GM13976 (cell line): ENCODE measurements at regions not wholly inside any gene's neighbourhood (a gene's known extent, or its start where the extent isn't known, plus 50 kb on each side); places are given as distances from the start of the nearest gene placed in this dataset.

Experiments
- DNase-seq: peaks from one replicate; pipeline ENCODE4 v3.0.0; 2012; ENCODE audit warnings: low spot score
- CTCF ChIP-seq: IDR thresholded peaks from 2 replicates; pipeline ENCODE4 v1.5.1; 2012; ENCODE audit warnings: borderline replicate concordance, mild to moderate bottlenecking; ENCODE audit not compliant: insufficient read depth; ENCODE audit errors: extremely low read depth, missing control alignments, control extremely low read depth
- in situ Hi-C: fragments of 300-500 bp; cut with MboI; formaldehyde crosslinking; loops from one replicate; pipeline ENCODE4 v1.12.0; 2022; ENCODE audit warnings: low sequenced_read_pairs, mixed read lengths, inconsistent platforms; ENCODE audit not compliant: unreplicated experiment

DNA sequence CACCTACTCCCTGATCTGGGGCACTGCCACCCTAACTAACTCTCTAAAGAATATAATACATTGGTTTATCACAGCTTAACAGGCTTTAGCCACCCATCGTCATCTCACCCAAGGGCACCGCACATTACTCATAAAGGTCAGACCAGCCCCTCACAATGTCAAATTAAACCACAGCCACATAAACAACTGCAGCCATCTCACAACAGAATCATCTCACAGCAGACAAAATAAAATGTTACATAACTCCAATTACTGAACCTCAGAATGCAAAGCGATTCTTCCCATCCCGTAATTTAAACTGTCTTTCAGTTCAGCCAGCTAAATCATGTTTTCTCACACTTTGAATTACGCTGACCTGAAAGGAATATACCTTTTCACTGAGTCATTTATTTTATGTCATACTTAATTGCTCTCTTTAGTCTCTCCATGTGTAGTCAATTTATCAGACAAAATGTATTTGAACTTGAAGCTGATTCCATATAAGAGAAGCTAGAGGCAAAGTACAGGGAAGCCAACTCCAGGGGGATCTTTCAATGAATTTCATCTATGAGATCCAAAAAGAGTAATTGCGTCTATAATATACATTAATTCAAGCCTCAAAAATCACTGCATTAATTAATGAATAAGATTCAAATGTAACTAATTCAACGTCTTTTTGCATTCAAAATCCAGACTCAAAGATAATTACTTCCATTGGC, 96.9 kb upstream of the NEBL start:
- no peak for TF ChIP-seq CTCF
- no peak for DNase-seq
- in situ Hi-C loops: no loop called here

- DNase-seq: no peak
- in situ Hi-C loops: no loop called here
- TF ChIP-seq CTCF: no peak
Measured at GRCh38 chr10:20993389-20993788, 96.3 kb upstream of the NEBL start.

- in situ Hi-C loops: no loop called here
- no peak for DNase-seq
- no peak for TF ChIP-seq CTCF
Measured at GRCh38 chr10:20991526-20991925, 94.4 kb upstream of the NEBL start.

DNA sequence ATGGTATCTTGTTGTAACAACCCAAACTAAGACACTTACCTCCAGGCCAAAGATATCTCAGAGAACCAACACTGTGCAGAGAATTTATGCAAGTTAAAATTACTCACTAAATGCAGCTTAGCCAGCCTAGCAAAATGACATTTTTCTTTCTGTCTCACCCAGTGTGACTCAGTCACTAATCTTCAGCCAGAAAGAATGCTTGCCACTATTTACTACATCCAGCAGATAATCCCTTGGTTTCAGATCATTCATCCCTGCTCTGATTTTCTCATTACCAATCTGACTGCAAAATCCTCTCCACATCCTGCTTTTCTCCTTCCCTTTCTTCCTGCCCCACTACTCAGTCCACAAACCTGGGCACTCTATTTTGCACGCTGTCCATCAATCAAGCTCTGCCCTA, 93.5 kb upstream of the NEBL start:
- no peak for DNase-seq
- TF ChIP-seq CTCF: no peak
- in situ Hi-C loops: no loop called here

DNA sequence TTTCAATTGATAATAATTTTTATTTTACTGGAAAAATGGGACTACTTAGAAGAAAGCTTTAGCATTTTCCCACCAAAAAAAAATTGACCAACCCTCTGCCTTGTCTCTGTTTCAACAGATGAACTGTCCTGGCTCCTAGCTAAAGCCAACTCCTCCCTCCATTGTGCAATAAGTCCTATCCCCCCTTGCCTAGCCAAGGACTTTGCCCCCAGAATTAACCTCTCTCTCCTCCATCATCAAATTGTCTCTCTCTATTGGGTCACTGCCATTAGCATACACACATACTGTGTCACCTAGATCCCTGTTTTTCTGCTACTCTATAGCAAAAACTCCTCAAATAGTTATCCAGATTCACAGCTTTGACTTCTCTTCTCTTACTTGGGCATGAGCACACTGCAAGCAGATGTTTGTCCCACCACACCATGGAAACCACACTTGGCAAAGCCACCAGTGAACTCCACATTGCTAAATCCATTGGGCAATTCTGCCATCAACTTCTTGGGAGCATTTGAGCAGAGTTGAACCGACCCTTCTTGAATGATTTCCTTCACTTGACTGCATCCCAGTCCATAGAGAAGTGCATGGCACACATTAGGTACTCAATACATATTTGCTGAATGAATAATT, 91.4 kb upstream of the NEBL start:
- TF ChIP-seq CTCF: no peak
- in situ Hi-C loops: no loop called here
- no peak for DNase-seq

DNA sequence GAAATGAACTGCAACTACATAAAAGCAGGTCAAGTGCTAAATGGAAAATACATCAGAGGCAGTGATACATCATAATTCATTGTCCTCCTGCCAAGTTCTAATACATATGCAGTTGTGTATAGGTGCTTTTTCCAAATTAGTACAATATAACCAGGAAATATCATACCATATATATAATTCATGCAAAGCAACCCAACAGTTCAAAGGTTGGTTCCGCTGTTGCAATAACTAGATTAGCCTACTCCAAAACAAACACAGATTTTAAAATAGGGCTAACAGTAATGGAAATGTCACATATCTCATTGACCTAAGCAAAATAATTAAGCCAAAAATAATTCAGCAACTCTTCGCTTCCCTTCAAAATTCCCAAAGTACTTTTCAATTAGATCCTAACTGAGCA, 88.9 kb upstream of the NEBL start:
- no peak for DNase-seq
- in situ Hi-C loops: no loop called here
- TF ChIP-seq CTCF: no peak

DNA sequence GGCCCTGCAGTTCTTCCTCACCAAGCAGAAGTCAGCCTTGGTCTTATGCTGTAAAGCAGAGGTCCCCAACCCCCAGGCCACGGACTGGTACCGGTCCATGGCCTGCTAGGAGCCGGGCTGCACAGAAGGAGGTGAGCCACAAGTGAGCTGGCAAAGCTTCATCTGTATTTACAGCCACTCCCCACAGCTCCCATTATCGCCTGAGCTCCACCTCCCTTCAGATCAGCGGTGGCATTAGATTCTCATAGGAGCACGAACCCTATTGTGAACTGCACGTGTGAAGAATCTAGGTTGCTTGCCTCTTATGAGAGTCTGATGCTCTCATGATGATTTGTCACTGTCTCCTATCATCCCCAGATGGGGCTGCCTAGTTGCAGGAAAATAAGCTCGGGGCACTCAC, 87.6 kb upstream of the NEBL start:
- no peak for TF ChIP-seq CTCF
- no peak for DNase-seq
- in situ Hi-C loops: no loop called here
